HL-60 (cell line): ENCODE measurements at regions not wholly inside any gene's neighbourhood (a gene's known extent, or its start where the extent isn't known, plus 50 kb on each side); places are given as distances from the start of the nearest gene placed in this dataset.

Source experiments
- DNase-seq, 2 experiments: peaks; one replicate each; pipeline ENCODE4 v3.0.0-alpha.2; 2010 to 2020; ENCODE audit warnings: low read depth in 1 of 2, low spot score in 1 of 2
- H3K27ac ChIP-seq: fragments of 250-450 bp; sonication (Bioruptor Pico); replicated peaks from 2 replicates; pipeline ENCODE4 v1.5.1; 2020; ENCODE audit warnings: mild to moderate bottlenecking, moderate library complexity
- H3K27me3 ChIP-seq: fragments of 250-450 bp; sonication (Bioruptor Pico); 2 replicates; pipeline ENCODE4 v1.5.1; 2021; ENCODE audit warnings: mild to moderate bottlenecking, moderate library complexity; ENCODE audit not compliant: insufficient read depth, poor library complexity, severe bottlenecking
- H3K4me3 ChIP-seq: replicated peaks from 2 replicates; pipeline ENCODE4 v1.5.1; 2011; ENCODE audit warnings: mild to moderate bottlenecking, control low read depth, low read length; ENCODE audit not compliant: insufficient read depth
- CTCF ChIP-seq: IDR thresholded peaks from one replicate; pipeline ENCODE4 v1.5.1; 2011; ENCODE audit warnings: low read length, control low read depth, inconsistent platforms; ENCODE audit not compliant: insufficient read depth
- GABPA ChIP-seq: IDR thresholded peaks from 2 replicates; pipeline ENCODE4 v1.6.1; 2012; ENCODE audit warnings: low read depth
- POLR2AphosphoS5 ChIP-seq: IDR thresholded peaks from 2 replicates; pipeline ENCODE4 v1.6.1; 2012; ENCODE audit warnings: low read depth
- SPI1 ChIP-seq: IDR thresholded peaks from 2 replicates; pipeline ENCODE4 v1.6.1; 2012; ENCODE audit warnings: low read depth, mild to moderate bottlenecking, borderline replicate concordance
- TF ChIP-seq, protein P1 (sequence below): IDR thresholded peaks from 2 replicates; pipeline ENCODE4 v1.6.1; 2012; ENCODE audit warnings: low read depth; ENCODE audit not compliant: insufficient replicate concordance

GRCh38 chr4:69038582-69038981 lies 57.7 kb upstream of the UGT2B7 start:
- no peak overlapping the region for H3K27ac ChIP-seq
- H3K4me3 ChIP-seq: no peak overlapping the region
- no peak for DNase-seq
- H3K27me3 ChIP-seq: no peaks in the 10 kb centered on the region
- TF ChIP-seq SPI1 (no peak), GABPA (no peak), POLR2AphosphoS5 (no peak), CTCF (no peak)
- TF ChIP-seq, protein P1, sequence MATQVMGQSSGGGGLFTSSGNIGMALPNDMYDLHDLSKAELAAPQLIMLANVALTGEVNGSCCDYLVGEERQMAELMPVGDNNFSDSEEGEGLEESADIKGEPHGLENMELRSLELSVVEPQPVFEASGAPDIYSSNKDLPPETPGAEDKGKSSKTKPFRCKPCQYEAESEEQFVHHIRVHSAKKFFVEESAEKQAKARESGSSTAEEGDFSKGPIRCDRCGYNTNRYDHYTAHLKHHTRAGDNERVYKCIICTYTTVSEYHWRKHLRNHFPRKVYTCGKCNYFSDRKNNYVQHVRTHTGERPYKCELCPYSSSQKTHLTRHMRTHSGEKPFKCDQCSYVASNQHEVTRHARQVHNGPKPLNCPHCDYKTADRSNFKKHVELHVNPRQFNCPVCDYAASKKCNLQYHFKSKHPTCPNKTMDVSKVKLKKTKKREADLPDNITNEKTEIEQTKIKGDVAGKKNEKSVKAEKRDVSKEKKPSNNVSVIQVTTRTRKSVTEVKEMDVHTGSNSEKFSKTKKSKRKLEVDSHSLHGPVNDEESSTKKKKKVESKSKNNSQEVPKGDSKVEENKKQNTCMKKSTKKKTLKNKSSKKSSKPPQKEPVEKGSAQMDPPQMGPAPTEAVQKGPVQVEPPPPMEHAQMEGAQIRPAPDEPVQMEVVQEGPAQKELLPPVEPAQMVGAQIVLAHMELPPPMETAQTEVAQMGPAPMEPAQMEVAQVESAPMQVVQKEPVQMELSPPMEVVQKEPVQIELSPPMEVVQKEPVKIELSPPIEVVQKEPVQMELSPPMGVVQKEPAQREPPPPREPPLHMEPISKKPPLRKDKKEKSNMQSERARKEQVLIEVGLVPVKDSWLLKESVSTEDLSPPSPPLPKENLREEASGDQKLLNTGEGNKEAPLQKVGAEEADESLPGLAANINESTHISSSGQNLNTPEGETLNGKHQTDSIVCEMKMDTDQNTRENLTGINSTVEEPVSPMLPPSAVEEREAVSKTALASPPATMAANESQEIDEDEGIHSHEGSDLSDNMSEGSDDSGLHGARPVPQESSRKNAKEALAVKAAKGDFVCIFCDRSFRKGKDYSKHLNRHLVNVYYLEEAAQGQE: no peak

DNA sequence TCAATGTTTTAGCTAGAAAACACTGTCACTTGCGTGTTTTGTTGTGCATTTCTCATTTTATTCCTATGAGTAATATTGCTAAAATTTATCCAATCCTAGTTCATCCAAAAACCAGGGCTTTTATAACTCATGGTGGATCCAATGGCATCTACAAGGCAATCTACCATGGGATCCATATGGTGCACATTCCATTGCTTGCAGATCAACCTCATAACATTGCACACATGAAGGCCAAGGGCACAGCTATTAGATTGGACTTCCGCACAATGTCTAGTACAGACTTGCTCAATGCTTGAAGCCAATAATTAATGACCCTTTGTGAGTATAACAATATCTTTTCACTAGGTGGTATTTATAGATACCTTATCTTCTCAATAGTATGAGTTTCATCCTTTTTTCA lies 57.2 kb upstream of the UGT2B7 start:
- Histone ChIP-seq H3K27me3 (no peaks in the 10 kb centered on the region), H3K4me3 (no peak overlapping the region), H3K27ac (no peak overlapping the region)
- DNase-seq: no peak
- TF ChIP-seq POLR2AphosphoS5: no peak
- TF ChIP-seq, protein P1: no peak
- TF ChIP-seq GABPA: no peak
- no peak for TF ChIP-seq SPI1
- no peak for TF ChIP-seq CTCF

DNA sequence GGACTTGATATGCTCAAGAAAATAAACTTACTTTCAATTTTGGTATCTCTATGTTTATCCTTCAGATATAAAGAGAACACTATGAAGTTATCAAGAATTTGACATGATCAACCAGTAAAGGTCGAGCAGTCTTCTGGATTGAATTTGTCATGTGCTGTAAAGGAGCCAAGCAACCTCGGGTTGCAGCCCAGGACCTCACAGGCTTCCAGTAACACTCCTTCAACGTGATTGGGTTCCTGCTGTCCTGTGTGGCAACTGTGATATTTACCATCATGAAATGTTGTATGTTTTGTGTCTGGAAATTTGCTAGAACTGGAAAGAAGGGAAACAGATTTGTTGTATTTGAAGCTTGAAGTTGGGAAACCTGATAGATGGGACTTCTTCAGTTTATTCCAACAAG lies 52.0 kb upstream of the UGT2B7 start:
- Histone ChIP-seq H3K27me3 (no peaks in the 10 kb centered on the region), H3K27ac (no peak overlapping the region), H3K4me3 (no peak overlapping the region)
- DNase-seq: no peak
- TF ChIP-seq POLR2AphosphoS5 (no peak), CTCF (no peak), SPI1 (no peak), GABPA (no peak)
- TF ChIP-seq, protein P1: no peak
